SK-N-MC (cell line): ENCODE measurements at regions not wholly inside any gene's neighbourhood (a gene's known extent, or its start where the extent isn't known, plus 50 kb on each side); places are given as distances from the start of the nearest gene placed in this dataset.

Experiments used
- DNase-seq: peaks from one replicate; pipeline ENCODE4 v3.0.0-alpha.2; 2011; ENCODE audit warnings: low read depth, low spot score
- H3K27ac ChIP-seq: fragments of 200-600 bp; sonication (generic); 2 replicates; pipeline ENCODE4 v1.5.1; 2016; ENCODE audit warnings: mixed run types
- H3K36me3 ChIP-seq: fragments of 200-600 bp; sonication (generic); 2 replicates; pipeline ENCODE4 v1.6.1; 2017; ENCODE audit warnings: antibody characterized with exemption, low read length, mixed read lengths; ENCODE audit not compliant: insufficient read depth
- H3K4me3 ChIP-seq: fragments of 200-600 bp; sonication (generic); 2 replicates; pipeline ENCODE4 v1.5.1; 2016
- H3K9ac ChIP-seq: fragments of 200-600 bp; sonication (generic); 2 replicates; pipeline ENCODE4 v1.8.0; 2017; ENCODE audit warnings: mixed run types, mixed read lengths; ENCODE audit not compliant: insufficient read length
- H3K9me3 ChIP-seq: fragments of 200-600 bp; sonication (generic); 2 replicates; pipeline ENCODE4 v1.6.1; 2017; ENCODE audit warnings: low read depth, mild to moderate bottlenecking, antibody characterized with exemption, low read length, moderate library complexity, mixed read lengths
- EZH2 ChIP-seq: fragments of 200-600 bp; sonication (generic); IDR thresholded peaks from one replicate; pipeline ENCODE4 v1.6.1; 2017; ENCODE audit warnings: antibody characterized with exemption
- FOXP2 ChIP-seq: optimal IDR thresholded peaks from 2 replicates; pipeline ENCODE3; 2011; ENCODE audit warnings: mild to moderate bottlenecking, moderate library complexity; ENCODE audit not compliant: insufficient read depth; ENCODE audit errors: extremely low read length, control extremely low read depth
- POLR2AphosphoS5 ChIP-seq: IDR thresholded peaks from 2 replicates; pipeline ENCODE4 v1.6.1; 2012; ENCODE audit warnings: mild to moderate bottlenecking, low read depth, low read length, borderline replicate concordance

DNA sequence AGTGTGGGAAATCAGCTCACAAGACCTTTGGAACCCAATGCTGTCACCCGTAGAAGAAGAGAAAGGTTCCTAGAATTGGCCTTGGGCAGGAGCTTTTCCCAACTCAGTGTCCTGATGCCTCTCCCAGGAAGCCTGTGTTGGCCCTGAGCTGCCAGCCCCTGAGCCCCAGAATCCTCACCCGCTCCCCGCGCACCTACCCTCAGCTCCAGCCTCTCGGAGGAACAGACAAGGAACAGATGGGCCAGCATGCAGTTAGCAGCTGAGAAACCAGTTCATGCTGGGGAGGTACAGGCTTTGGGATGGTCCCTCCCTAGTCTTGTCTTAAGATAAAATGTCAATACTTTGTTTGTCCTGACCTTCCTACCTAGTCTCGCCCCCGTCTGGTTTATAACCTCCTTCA is 121.9 kb upstream of the CDH4 start:
- DNase-seq = no peak
- H3K27ac ChIP-seq = no peak overlapping the region
- H3K9ac ChIP-seq = no peak overlapping the region

GRCh38 chr20:61131944-61132343 is 120.1 kb upstream of the CDH4 start:
- Histone ChIP-seq H3K4me3 (no peak overlapping the region), H3K9me3 (no peaks in the 10 kb centered on the region), H3K27ac (no peak overlapping the region), H3K36me3 (no peaks in the 10 kb centered on the region), H3K9ac (no peak overlapping the region)
- DNase-seq = no peak
- TF ChIP-seq FOXP2 (no peak), POLR2AphosphoS5 (no peak), EZH2 (no peak)

More for the DNA sequence above, 121.9 kb upstream of the CDH4 start:
- Histone ChIP-seq H3K4me3 (no peak overlapping the region), H3K9me3 (no peaks in the 10 kb centered on the region), H3K36me3 (no peaks in the 10 kb centered on the region)
- TF ChIP-seq POLR2AphosphoS5 = no peak
- no peak for TF ChIP-seq EZH2
- no peak for TF ChIP-seq FOXP2

- no peak overlapping the region for H3K4me3 ChIP-seq
- H3K9me3 ChIP-seq = no peaks in the 10 kb centered on the region
- TF ChIP-seq FOXP2 (no peak), POLR2AphosphoS5 (no peak), EZH2 (no peak)
- H3K9ac ChIP-seq = no peak overlapping the region
- no peak for DNase-seq
- no peak overlapping the region for H3K27ac ChIP-seq
- H3K36me3 ChIP-seq = no peaks in the 10 kb centered on the region
Observed at GRCh38 chr20:61133611-61134010, 118.5 kb upstream of the CDH4 start.

GRCh38 chr20:61134296-61135030 is 117.6 kb upstream of the CDH4 start:
- no peak for TF ChIP-seq FOXP2
- TF ChIP-seq EZH2 = no peak
- TF ChIP-seq POLR2AphosphoS5 = no peak
- Histone ChIP-seq H3K9ac (no peak overlapping the region), H3K4me3 (no peak overlapping the region), H3K36me3 (no peaks in the 10 kb centered on the region), H3K9me3 (no peaks in the 10 kb centered on the region), H3K27ac (no peak overlapping the region)
- DNase-seq = no peak

DNA sequence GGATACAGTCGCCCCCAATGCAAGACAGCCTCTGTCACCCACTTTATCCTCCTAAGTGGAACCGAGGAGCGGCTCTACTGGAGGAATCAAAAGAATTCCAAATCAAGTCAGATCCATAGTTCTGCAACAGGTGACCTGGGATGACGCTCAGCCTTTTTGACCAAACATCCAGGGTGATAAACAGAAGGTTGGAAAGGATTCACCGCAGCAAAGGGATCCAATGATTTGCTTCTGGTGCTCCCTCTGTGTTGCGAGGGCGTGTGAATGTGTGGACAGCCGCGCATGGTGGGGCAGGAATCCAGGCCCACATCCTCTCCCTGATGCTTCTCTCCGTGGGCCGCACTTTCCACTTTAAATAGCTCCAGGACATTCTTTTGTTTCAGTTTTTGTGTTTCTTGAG is 116.8 kb upstream of the CDH4 start:
- no peaks in the 10 kb centered on the region for H3K9me3 ChIP-seq
- no peak overlapping the region for H3K9ac ChIP-seq
- H3K27ac ChIP-seq = no peak overlapping the region
- no peak for DNase-seq
- no peak overlapping the region for H3K4me3 ChIP-seq
- TF ChIP-seq EZH2 (no peak), FOXP2 (no peak), POLR2AphosphoS5 (no peak)
- no peaks in the 10 kb centered on the region for H3K36me3 ChIP-seq

- Histone ChIP-seq H3K27ac (no peak overlapping the region), H3K9me3 (no peaks in the 10 kb centered on the region), H3K36me3 (no peaks in the 10 kb centered on the region), H3K9ac (no peak overlapping the region), H3K4me3 (no peak overlapping the region)
- DNase-seq = no peak
- no peak for TF ChIP-seq FOXP2
- no peak for TF ChIP-seq POLR2AphosphoS5
- TF ChIP-seq EZH2 = no peak
Observed at GRCh38 chr20:61135968-61136367, 116.1 kb upstream of the CDH4 start.

- H3K9me3 ChIP-seq = no peaks in the 10 kb centered on the region
- no peak overlapping the region for H3K9ac ChIP-seq
- no peak overlapping the region for H3K4me3 ChIP-seq
- H3K36me3 ChIP-seq = no peaks in the 10 kb centered on the region
- TF ChIP-seq FOXP2 (no peak), POLR2AphosphoS5 (no peak), EZH2 (no peak)
- DNase-seq = no peak
- no peak overlapping the region for H3K27ac ChIP-seq
Observed at GRCh38 chr20:61138566-61138965, 113.5 kb upstream of the CDH4 start.

GRCh38 chr20:61139031-61139430 is 113.0 kb upstream of the CDH4 start:
- no peak overlapping the region for H3K27ac ChIP-seq
- H3K9ac ChIP-seq = no peak overlapping the region
- H3K36me3 ChIP-seq = no peaks in the 10 kb centered on the region
- no peak for DNase-seq
- no peaks in the 10 kb centered on the region for H3K9me3 ChIP-seq
- no peak for TF ChIP-seq FOXP2
- TF ChIP-seq POLR2AphosphoS5 = no peak
- TF ChIP-seq EZH2 = no peak
- no peak overlapping the region for H3K4me3 ChIP-seq

GRCh38 chr20:61140576-61140975 is 111.5 kb upstream of the CDH4 start:
- Histone ChIP-seq H3K9ac (no peak overlapping the region), H3K9me3 (no peaks in the 10 kb centered on the region), H3K36me3 (no peaks in the 10 kb centered on the region), H3K27ac (no peak overlapping the region), H3K4me3 (no peak overlapping the region)
- DNase-seq = no peak
- no peak for TF ChIP-seq EZH2
- no peak for TF ChIP-seq POLR2AphosphoS5
- TF ChIP-seq FOXP2 = no peak
